ENCODE measurements at regions not wholly inside any gene's neighbourhood (a gene's known extent, or its start where the extent isn't known, plus 50 kb on each side); places are given as distances from the start of the nearest gene placed in this dataset.

- no peak for DNase-seq
- Histone ChIP-seq H3K4me3 (ENCODE audit: insufficient read depth, low read depth, low read length, poor library complexity, severe bottlenecking) (no peak overlapping the region), H3K9me3 (ENCODE audit: control insufficient read depth, low read length) (no peaks in the 10 kb centered on the region), H3K27me3 (replicated peaks; ENCODE audit: control insufficient read depth, insufficient read depth, low read length, poor library complexity, severe bottlenecking) (no peaks in the 10 kb centered on the region), H3K27ac (ENCODE audit: insufficient read depth, low read length, poor library complexity, severe bottlenecking) (no peak overlapping the region), H3K36me3 (ENCODE audit: control insufficient read depth, insufficient read depth, low read length) (no peaks in the 10 kb centered on the region), H3K4me1 (ENCODE audit: control insufficient read depth, insufficient read depth, low read length, poor library complexity, severe bottlenecking) (no peaks in the 10 kb centered on the region)
Measured at GRCh38 chr10:91103384-91104192, 116.9 kb upstream of the PCGF5 start.

- no peaks in the 10 kb centered on the region for H3K27me3 ChIP-seq (replicated peaks; ENCODE audit: control insufficient read depth, insufficient read depth, low read length, poor library complexity, severe bottlenecking)
- H3K4me3 ChIP-seq (ENCODE audit: insufficient read depth, low read depth, low read length, poor library complexity, severe bottlenecking): no peak overlapping the region
- H3K9me3 ChIP-seq (ENCODE audit: control insufficient read depth, low read length): no peaks in the 10 kb centered on the region
- DNase-seq: no peak
- H3K4me1 ChIP-seq (ENCODE audit: control insufficient read depth, insufficient read depth, low read length, poor library complexity, severe bottlenecking): no peaks in the 10 kb centered on the region
- H3K36me3 ChIP-seq (ENCODE audit: control insufficient read depth, insufficient read depth, low read length): no peaks in the 10 kb centered on the region
- H3K27ac ChIP-seq (ENCODE audit: insufficient read depth, low read length, poor library complexity, severe bottlenecking): no peak overlapping the region
Measured at GRCh38 chr10:91104193-91105041, 116.0 kb upstream of the PCGF5 start.

- Histone ChIP-seq H3K4me1 (ENCODE audit: control insufficient read depth, insufficient read depth, low read length, poor library complexity, severe bottlenecking) (no peaks in the 10 kb centered on the region), H3K27me3 (replicated peaks; ENCODE audit: control insufficient read depth, insufficient read depth, low read length, poor library complexity, severe bottlenecking) (no peaks in the 10 kb centered on the region), H3K36me3 (ENCODE audit: control insufficient read depth, insufficient read depth, low read length) (no peaks in the 10 kb centered on the region), H3K27ac (ENCODE audit: insufficient read depth, low read length, poor library complexity, severe bottlenecking) (no peak overlapping the region), H3K4me3 (ENCODE audit: insufficient read depth, low read depth, low read length, poor library complexity, severe bottlenecking) (no peak overlapping the region), H3K9me3 (ENCODE audit: control insufficient read depth, low read length) (no peaks in the 10 kb centered on the region)
- no peak for DNase-seq
Measured at GRCh38 chr10:91105269-91105668, 115.2 kb upstream of the PCGF5 start.

- no peak overlapping the region for H3K4me3 ChIP-seq (ENCODE audit: insufficient read depth, low read depth, low read length, poor library complexity, severe bottlenecking)
- no peak overlapping the region for H3K27ac ChIP-seq (ENCODE audit: insufficient read depth, low read length, poor library complexity, severe bottlenecking)
- H3K9me3 ChIP-seq (ENCODE audit: control insufficient read depth, low read length): no peaks in the 10 kb centered on the region
- H3K4me1 ChIP-seq (ENCODE audit: control insufficient read depth, insufficient read depth, low read length, poor library complexity, severe bottlenecking): no peaks in the 10 kb centered on the region
- no peaks in the 10 kb centered on the region for H3K27me3 ChIP-seq (replicated peaks; ENCODE audit: control insufficient read depth, insufficient read depth, low read length, poor library complexity, severe bottlenecking)
- DNase-seq: no peak
- no peaks in the 10 kb centered on the region for H3K36me3 ChIP-seq (ENCODE audit: control insufficient read depth, insufficient read depth, low read length)
Measured at GRCh38 chr10:91108820-91109219, 111.6 kb upstream of the PCGF5 start.

GRCh38 chr10:91111060-91111459 is 109.4 kb upstream of the PCGF5 start:
- H3K9me3 ChIP-seq (ENCODE audit: control insufficient read depth, low read length): no peaks in the 10 kb centered on the region
- no peaks in the 10 kb centered on the region for H3K36me3 ChIP-seq (ENCODE audit: control insufficient read depth, insufficient read depth, low read length)
- no peak overlapping the region for H3K27ac ChIP-seq (ENCODE audit: insufficient read depth, low read length, poor library complexity, severe bottlenecking)
- no peaks in the 10 kb centered on the region for H3K4me1 ChIP-seq (ENCODE audit: control insufficient read depth, insufficient read depth, low read length, poor library complexity, severe bottlenecking)
- no peaks in the 10 kb centered on the region for H3K27me3 ChIP-seq (replicated peaks; ENCODE audit: control insufficient read depth, insufficient read depth, low read length, poor library complexity, severe bottlenecking)
- no peak overlapping the region for H3K4me3 ChIP-seq (ENCODE audit: insufficient read depth, low read depth, low read length, poor library complexity, severe bottlenecking)
- no peak for DNase-seq

GRCh38 chr10:91115618-91116390 is 104.7 kb upstream of the PCGF5 start:
- H3K27me3 ChIP-seq (replicated peaks; ENCODE audit: control insufficient read depth, insufficient read depth, low read length, poor library complexity, severe bottlenecking): peaks cover 3% of the 10 kb centered on the region
- H3K9me3 ChIP-seq (ENCODE audit: control insufficient read depth, low read length): no peaks in the 10 kb centered on the region
- H3K4me1 ChIP-seq (ENCODE audit: control insufficient read depth, insufficient read depth, low read length, poor library complexity, severe bottlenecking): no peaks in the 10 kb centered on the region
- H3K4me3 ChIP-seq (ENCODE audit: insufficient read depth, low read depth, low read length, poor library complexity, severe bottlenecking): no peak overlapping the region
- no peaks in the 10 kb centered on the region for H3K36me3 ChIP-seq (ENCODE audit: control insufficient read depth, insufficient read depth, low read length)
- no peak overlapping the region for H3K27ac ChIP-seq (ENCODE audit: insufficient read depth, low read length, poor library complexity, severe bottlenecking)
- no peak for DNase-seq

GRCh38 chr10:91117505-91117904 is 103.0 kb upstream of the PCGF5 start:
- no peaks in the 10 kb centered on the region for H3K4me1 ChIP-seq (ENCODE audit: control insufficient read depth, insufficient read depth, low read length, poor library complexity, severe bottlenecking)
- no peak for DNase-seq
- no peak overlapping the region for H3K4me3 ChIP-seq (ENCODE audit: insufficient read depth, low read depth, low read length, poor library complexity, severe bottlenecking)

GRCh38 chr10:91120348-91120747 is 100.1 kb upstream of the PCGF5 start:
- Histone ChIP-seq H3K27ac (ENCODE audit: insufficient read depth, low read length, poor library complexity, severe bottlenecking) (no peak overlapping the region), H3K36me3 (ENCODE audit: control insufficient read depth, insufficient read depth, low read length) (no peaks in the 10 kb centered on the region), H3K27me3 (replicated peaks; ENCODE audit: control insufficient read depth, insufficient read depth, low read length, poor library complexity, severe bottlenecking) (peaks cover 3% of the 10 kb centered on the region), H3K9me3 (ENCODE audit: control insufficient read depth, low read length) (no peaks in the 10 kb centered on the region), H3K4me1 (ENCODE audit: control insufficient read depth, insufficient read depth, low read length, poor library complexity, severe bottlenecking) (no peaks in the 10 kb centered on the region), H3K4me3 (ENCODE audit: insufficient read depth, low read depth, low read length, poor library complexity, severe bottlenecking) (no peak overlapping the region)
- DNase-seq: no peak

More at GRCh38 chr10:91117505-91117904, 103.0 kb upstream of the PCGF5 start:
- Histone ChIP-seq H3K27ac (ENCODE audit: insufficient read depth, low read length, poor library complexity, severe bottlenecking) (no peak overlapping the region), H3K36me3 (ENCODE audit: control insufficient read depth, insufficient read depth, low read length) (no peaks in the 10 kb centered on the region), H3K9me3 (ENCODE audit: control insufficient read depth, low read length) (no peaks in the 10 kb centered on the region), H3K27me3 (replicated peaks; ENCODE audit: control insufficient read depth, insufficient read depth, low read length, poor library complexity, severe bottlenecking) (peaks cover 3% of the 10 kb centered on the region)

- Histone ChIP-seq H3K9me3 (ENCODE audit: control insufficient read depth, low read length) (no peaks in the 10 kb centered on the region), H3K4me3 (ENCODE audit: insufficient read depth, low read depth, low read length, poor library complexity, severe bottlenecking) (no peak overlapping the region), H3K4me1 (ENCODE audit: control insufficient read depth, insufficient read depth, low read length, poor library complexity, severe bottlenecking) (no peaks in the 10 kb centered on the region), H3K36me3 (ENCODE audit: control insufficient read depth, insufficient read depth, low read length) (no peaks in the 10 kb centered on the region), H3K27me3 (replicated peaks; ENCODE audit: control insufficient read depth, insufficient read depth, low read length, poor library complexity, severe bottlenecking) (peaks cover 3% of the 10 kb centered on the region), H3K27ac (ENCODE audit: insufficient read depth, low read length, poor library complexity, severe bottlenecking) (no peak overlapping the region)
- no peak for DNase-seq
Measured at GRCh38 chr10:91123261-91123660, 97.2 kb upstream of the PCGF5 start.
